GM12874 (cell line): ENCODE measurements at regions not wholly inside any gene's neighbourhood (a gene's known extent, or its start where the extent isn't known, plus 50 kb on each side); places are given as distances from the start of the nearest gene placed in this dataset.

Source experiments
- TF ChIP-seq, protein P1 (sequence below): IDR thresholded peaks from 2 replicates; pipeline ENCODE4 v1.5.1; 2011; ENCODE audit warnings: low read depth, mild to moderate bottlenecking, control low read depth, low read length, moderate library complexity; ENCODE audit not compliant: insufficient read depth

DNA sequence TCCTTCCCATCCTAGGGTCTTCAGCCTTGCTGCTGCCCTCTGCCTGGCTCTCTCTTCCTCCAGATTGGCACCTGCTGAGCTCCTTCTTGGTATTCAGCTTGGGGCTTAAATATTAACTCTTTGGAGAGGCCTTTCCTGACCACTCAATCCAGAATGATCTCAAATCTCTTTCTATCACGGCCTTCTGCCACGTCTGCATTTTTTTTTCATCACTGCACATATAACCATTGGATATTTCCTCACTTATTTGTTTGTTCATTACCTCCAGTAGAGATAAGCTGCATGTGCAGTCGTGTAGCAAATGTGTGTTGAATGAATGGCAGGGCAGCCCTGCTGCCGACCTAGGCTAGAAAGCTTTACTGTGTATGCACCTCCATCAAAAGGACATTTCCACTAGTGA, 51.6 kb upstream of the MPP7 start:
- TF ChIP-seq, protein P1, sequence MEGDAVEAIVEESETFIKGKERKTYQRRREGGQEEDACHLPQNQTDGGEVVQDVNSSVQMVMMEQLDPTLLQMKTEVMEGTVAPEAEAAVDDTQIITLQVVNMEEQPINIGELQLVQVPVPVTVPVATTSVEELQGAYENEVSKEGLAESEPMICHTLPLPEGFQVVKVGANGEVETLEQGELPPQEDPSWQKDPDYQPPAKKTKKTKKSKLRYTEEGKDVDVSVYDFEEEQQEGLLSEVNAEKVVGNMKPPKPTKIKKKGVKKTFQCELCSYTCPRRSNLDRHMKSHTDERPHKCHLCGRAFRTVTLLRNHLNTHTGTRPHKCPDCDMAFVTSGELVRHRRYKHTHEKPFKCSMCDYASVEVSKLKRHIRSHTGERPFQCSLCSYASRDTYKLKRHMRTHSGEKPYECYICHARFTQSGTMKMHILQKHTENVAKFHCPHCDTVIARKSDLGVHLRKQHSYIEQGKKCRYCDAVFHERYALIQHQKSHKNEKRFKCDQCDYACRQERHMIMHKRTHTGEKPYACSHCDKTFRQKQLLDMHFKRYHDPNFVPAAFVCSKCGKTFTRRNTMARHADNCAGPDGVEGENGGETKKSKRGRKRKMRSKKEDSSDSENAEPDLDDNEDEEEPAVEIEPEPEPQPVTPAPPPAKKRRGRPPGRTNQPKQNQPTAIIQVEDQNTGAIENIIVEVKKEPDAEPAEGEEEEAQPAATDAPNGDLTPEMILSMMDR: no peak

DNA sequence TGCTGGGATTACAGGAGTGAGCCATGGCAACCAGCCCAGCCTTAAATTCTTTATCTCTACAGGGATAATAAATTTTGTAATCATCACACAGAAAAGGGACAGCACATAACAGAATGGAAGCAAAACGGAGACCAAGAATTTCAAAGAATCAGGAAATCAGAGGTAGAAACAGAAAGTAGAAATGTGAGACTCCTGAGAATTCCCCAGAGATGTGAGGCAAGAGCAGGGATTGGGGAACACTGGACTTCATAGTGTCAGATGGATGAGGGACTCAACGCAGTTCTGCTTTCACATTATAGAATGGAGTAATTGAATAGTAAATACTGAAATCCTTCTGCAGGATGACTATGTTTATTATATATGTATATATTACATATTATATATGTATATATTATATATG, 52.5 kb upstream of the MPP7 start:
- TF ChIP-seq, protein P1: no peak

DNA sequence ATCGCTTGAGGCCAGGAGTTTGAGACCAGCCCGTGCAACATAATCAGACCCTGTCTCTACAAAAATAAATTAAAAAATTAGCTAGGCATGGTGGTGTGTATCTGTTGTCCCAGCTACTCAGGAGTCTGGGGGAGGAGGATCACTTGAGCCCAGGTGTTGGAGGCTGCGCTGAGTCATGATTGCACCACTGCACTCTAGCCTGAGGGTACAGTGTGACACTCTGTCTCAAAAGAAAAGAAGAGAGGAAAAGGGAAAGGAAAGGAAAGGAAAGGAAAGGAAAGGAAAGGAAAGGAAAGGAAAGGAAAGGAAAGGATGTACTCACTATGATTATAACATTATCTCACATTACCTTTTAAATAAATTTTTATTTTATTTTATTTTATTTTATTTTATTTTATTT, 56.5 kb upstream of the MPP7 start:
- TF ChIP-seq, protein P1: no peak

DNA sequence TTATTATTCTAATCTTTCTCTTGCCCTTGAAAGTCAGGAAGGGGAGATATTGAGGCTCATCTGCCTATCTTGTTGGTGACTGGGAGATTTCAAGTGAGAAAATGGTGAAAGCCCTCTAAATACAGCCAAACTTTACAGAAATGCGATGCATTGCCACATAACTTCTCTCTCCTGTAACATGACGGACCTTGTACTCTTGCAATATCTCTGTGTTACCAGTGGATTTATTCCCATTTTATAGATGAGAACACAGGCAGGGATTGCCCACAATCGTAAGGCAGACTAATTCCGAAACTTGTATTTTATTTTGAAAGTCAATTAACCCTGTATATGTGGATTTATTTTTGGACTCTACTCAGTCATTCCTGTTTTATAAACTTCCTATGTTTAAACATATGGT, 57.3 kb upstream of the MPP7 start:
- TF ChIP-seq, protein P1: no peak

DNA sequence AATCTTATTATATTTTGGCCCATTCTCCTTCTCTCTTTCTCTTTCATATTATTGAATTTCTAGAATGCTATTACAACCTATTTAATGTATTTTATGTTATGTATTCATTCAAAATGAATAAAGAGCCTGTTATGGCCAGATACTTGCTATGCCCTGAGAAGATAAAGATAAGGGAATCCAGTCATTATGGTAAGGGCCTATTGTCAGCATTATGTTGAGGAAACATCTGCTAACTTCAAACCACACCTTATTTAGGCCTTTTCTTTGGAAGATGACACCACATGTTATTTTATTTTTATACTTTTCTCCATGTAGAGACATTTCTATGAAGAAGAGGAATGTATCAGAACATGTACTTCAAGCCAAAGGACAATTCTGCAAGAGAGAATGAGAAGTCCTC, 60.5 kb upstream of the MPP7 start:
- TF ChIP-seq, protein P1: no peak

DNA sequence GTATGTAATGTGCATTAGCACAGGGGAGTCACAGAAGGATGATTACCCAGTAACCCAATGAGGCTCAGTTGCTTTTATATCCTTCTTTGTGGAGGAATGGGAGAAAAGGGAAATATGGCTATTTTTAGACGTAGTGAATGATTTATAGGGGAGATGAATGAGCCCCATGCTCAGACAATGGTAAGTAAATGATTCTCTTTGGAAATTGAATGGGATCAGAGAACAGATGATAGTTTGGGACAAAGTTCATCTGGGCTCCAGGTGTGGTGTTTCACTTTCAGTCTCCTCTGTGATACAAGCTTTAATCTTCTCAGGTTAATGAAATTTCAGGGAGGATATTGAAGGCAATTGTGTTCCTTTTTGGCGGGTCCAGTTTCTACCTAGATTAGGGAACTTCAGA, 63.0 kb upstream of the MPP7 start:
- TF ChIP-seq, protein P1: no peak

DNA sequence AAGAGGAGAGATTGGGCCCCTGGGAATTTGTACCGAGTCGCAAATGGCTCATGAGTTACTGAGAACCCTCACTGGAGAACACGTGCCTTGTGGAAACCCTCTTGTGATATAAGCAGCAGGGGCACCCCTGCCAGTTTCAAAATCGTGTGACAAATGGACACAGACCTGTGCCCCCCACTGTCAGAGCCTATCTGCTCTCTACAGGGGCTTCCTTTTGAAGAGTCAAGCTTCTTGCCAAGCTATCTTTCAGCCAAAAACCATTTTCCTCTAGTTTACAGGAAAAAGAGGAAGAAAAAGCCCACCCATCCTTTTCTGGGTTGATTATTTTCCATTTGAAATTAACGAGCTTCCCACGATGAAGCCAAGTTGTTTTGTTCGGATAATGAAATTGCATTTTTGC, 64.1 kb upstream of the MPP7 start:
- TF ChIP-seq, protein P1: no peak

DNA sequence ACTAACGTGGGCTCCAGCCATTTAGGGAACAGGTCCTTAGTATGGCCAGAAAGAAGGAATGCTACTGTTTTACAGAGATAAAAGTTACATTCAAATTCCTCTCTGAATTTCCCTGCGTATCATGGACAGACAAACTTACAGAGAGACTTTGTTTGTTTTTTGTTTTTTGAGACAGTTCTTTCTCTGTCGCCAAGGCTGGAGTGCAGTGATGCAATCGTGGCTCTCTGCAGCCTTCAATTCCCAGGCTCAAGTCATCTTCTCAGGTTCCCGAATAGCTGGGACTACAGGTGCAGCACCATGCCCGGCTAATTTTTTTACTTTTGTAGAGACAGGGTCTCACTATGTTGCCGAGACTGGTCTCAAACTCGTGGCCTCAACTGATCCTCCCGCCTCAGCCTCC, 64.5 kb upstream of the MPP7 start:
- TF ChIP-seq, protein P1: no peak
